Transverse colon (tissue), 4 donors: ENCODE measurements at regions not wholly inside any gene's neighbourhood (a gene's known extent, or its start where the extent isn't known, plus 50 kb on each side); places are given as distances from the start of the nearest gene placed in this dataset.

Source experiments
- DNase-seq: peaks from one replicate; pipeline ENCODE4 v3.0.0-alpha.2; 2019
- H3K27ac ChIP-seq, 4 donors: fragments of 200-600 bp; sonication (generic); 2 replicates each; pipeline ENCODE4 v1.5.1; 2016 to 2018; ENCODE audit warnings: inconsistent platforms in 4 of 4
- H3K27me3 ChIP-seq: fragments of 200-600 bp; sonication (generic); 2 replicates; pipeline ENCODE4 v1.5.1; 2017; ENCODE audit warnings: inconsistent platforms
- H3K36me3 ChIP-seq, 4 donors: fragments of 200-600 bp; sonication (generic); 2 replicates each; pipeline ENCODE4 v1.5.1; 2017 to 2019; ENCODE audit warnings: inconsistent platforms in 4 of 4
- H3K4me1 ChIP-seq, 4 donors: fragments of 200-600 bp; sonication (generic); 2 replicates each; pipeline ENCODE4 v1.5.1; 2017 to 2020; ENCODE audit warnings: inconsistent platforms in 4 of 4
- H3K4me3 ChIP-seq, 4 donors: fragments of 200-600 bp; sonication (generic); 1 replicate in 1 of 4; 2 replicates in 3 of 4; pipeline versions ENCODE4 v1.5.1 to v1.6.1; 2017 to 2019; ENCODE audit warnings: inconsistent platforms in 4 of 4
- H3K9me3 ChIP-seq, 2 donors: fragments of 200-600 bp; sonication (generic); 2 replicates each; pipeline ENCODE4 v1.5.1; 2017 to 2019; ENCODE audit warnings: inconsistent platforms in 2 of 2
- EP300 ChIP-seq: sonication (generic); formaldehyde crosslinking; IDR thresholded peaks from one replicate; pipeline ENCODE4 v1.6.1; 2017; ENCODE audit warnings: antibody characterized with exemption, low read depth
- POLR2A ChIP-seq: fragments of 450-650 bp; IDR thresholded peaks from one replicate; pipeline ENCODE4 v1.6.1; 2016; ENCODE audit warnings: antibody characterized with exemption, mild to moderate bottlenecking, moderate library complexity
- POLR2AphosphoS5 ChIP-seq, 3 donors: sonication (generic); formaldehyde crosslinking; IDR thresholded peaks; one replicate each; pipeline ENCODE4 v1.6.1; 2016; ENCODE audit warnings: antibody characterized with exemption in 3 of 3
- WGBS, 2 donors: methylation state at CpG; one replicate each; pipeline ENCODE4 v1.1.5; 2018; ENCODE audit warnings: low coverage in 1 of 2; 5-methylcytosine and 5-hydroxymethylcytosine counted together
- in situ Hi-C, 4 donors: fragments of 200-750 bp; cut with MboI; loops; one replicate each; pipeline versions ENCODE4 v1.15.0 to v1.15.1; 2017; ENCODE audit warnings: low sequenced_read_pairs in 3 of 4, low pct_ligation_motif_present in 1 of 4, low pct_unique_long_range_greater_than_20kb in 1 of 4
- intact Hi-C: fragments of 100-400 bp; cut with DNase I; formaldehyde crosslinking; loops from one replicate; pipeline ENCODE4 v1.15.1; 2023; ENCODE audit warnings: low total_unique reads
- TF ChIP-seq, protein P1 (sequence below), 5 experiments: fragments of 200-600 bp in 3 of 5; fragments of 450-650 bp in 2 of 5; sonication (generic) in 3 of 5; IDR thresholded peaks; 1 replicate in 2 of 5; 2 replicates in 3 of 5; pipeline ENCODE4 v1.5.1; 2016 to 2017; ENCODE audit warnings: antibody characterized with exemption in 5 of 5, inconsistent platforms in 3 of 5, mild to moderate bottlenecking in 2 of 5, moderate library complexity in 1 of 5

DNA sequence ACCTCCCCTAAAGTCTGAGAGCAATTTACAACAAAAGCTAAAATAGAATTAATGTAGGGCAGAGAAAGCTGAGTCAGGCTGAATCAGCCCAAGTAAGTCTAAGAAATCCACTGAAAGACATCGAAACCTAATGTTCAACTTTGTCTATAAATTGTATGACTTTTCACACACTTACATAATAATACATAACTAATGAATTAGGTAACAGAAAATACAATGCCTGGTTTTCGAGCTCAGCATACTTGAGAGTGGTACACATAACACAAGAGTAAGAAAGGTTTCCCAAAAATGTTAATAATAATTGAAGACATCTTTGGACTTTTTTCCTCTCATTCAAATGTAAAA lies 55.3 kb upstream of the VGLL4 start:
- no peaks in the 10 kb centered on the region for H3K27me3 ChIP-seq
- in situ Hi-C loops (no loop called here), intact Hi-C loops (no loop called here)
- WGBS, 2 donors = 92 to 100% methylated on average over 2 of the region's 2 CpGs
- no peak overlapping the region for H3K4me3 ChIP-seq
- H3K4me1 ChIP-seq = peaks cover 0 to 23% (median 11%) of the 10 kb centered on the region in 4 donors
- peaks cover 0 to 5% (median 0%) of the 10 kb centered on the region in 4 donors for H3K36me3 ChIP-seq
- no peak overlapping the region for H3K27ac ChIP-seq
- H3K9me3 ChIP-seq = no peaks in the 10 kb centered on the region
- no peak for DNase-seq
- TF ChIP-seq EP300 (no peak), POLR2AphosphoS5 (IDR thresholded peaks at IDR 0.05) (no peak), POLR2A (no peak)
- TF ChIP-seq, protein P1, sequence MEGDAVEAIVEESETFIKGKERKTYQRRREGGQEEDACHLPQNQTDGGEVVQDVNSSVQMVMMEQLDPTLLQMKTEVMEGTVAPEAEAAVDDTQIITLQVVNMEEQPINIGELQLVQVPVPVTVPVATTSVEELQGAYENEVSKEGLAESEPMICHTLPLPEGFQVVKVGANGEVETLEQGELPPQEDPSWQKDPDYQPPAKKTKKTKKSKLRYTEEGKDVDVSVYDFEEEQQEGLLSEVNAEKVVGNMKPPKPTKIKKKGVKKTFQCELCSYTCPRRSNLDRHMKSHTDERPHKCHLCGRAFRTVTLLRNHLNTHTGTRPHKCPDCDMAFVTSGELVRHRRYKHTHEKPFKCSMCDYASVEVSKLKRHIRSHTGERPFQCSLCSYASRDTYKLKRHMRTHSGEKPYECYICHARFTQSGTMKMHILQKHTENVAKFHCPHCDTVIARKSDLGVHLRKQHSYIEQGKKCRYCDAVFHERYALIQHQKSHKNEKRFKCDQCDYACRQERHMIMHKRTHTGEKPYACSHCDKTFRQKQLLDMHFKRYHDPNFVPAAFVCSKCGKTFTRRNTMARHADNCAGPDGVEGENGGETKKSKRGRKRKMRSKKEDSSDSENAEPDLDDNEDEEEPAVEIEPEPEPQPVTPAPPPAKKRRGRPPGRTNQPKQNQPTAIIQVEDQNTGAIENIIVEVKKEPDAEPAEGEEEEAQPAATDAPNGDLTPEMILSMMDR (IDR thresholded peaks at IDR 0.05) = no peak

DNA sequence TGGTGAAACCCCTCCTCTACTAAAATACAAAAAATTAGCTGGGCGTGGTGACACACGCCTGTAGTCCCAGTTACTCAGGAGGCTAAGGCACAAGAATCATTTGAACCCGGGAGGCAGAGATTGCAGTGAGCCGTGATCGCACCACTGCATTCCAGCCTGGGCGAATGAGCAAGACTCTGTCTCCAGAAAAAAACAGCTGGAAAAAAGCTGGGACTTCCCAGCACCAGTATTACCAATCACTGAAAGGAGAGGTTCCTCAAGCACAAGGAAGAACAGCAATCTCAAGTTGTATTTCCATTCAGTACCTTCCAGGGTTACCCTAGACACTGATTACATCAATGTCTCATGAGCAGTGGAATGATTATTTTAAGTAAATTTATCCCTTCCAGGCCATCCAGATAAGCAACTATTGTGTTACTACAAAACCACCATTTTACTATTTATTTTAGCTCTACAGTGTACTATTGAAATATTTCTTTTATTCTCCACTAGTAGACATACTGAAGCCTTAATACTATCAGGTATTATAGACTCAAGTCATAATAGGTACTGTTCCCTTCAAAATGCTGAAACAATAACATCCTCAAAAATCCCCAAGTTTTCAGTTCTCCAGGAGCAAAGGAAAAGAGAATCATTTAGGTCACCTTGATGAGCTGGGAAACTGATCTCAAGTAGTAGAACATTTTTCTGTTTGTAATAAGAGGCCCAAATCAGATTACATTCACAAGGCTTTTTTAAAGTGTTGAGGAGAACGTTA lies 54.8 kb upstream of the VGLL4 start:
- 56 to 97% methylated on average over 1 to 7 of the region's 7 CpGs for WGBS, 2 donors
- TF ChIP-seq, protein P1 (IDR thresholded peaks at IDR 0.05) = no peak
- TF ChIP-seq EP300 (no peak), POLR2AphosphoS5 (IDR thresholded peaks at IDR 0.05) (no peak), POLR2A (no peak)
- no peak for DNase-seq

DNA sequence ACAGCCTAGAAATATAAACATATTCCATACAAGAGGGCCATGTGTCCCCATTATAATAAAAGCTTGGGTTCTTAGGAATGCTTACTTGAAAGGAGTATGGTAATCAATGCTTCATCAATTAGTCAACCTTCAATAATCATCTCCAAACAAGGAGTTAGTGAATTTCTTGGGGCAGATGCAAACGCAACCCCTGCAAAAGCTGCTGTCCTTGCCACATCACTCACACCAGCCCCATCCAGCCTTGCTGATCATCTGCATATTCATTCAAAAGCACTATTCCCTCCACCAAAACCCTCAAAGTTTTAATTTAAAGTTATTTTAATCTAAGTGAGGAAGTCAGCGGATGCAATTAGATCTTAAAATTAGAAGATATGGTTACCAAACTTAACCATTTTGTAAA lies 54.0 kb upstream of the VGLL4 start:
- intact Hi-C loops (no loop called here), in situ Hi-C loops (no loop called here)
- Histone ChIP-seq H3K4me3 (no peak overlapping the region), H3K27ac (no peak overlapping the region), H3K9me3 (no peaks in the 10 kb centered on the region), H3K4me1 (peaks cover 0 to 25% (median 12%) of the 10 kb centered on the region in 4 donors), H3K36me3 (peaks cover 0 to 5% (median 0%) of the 10 kb centered on the region in 4 donors), H3K27me3 (no peaks in the 10 kb centered on the region)
- 98 to 100% methylated on average over 2 of the region's 2 CpGs for WGBS, 2 donors
- TF ChIP-seq, protein P1 (IDR thresholded peaks at IDR 0.05) = no peak
- TF ChIP-seq POLR2AphosphoS5 (IDR thresholded peaks at IDR 0.05) (no peak), POLR2A (no peak), EP300 (no peak)
- no peak for DNase-seq

More for the DNA sequence above, 54.8 kb upstream of the VGLL4 start:
- H3K4me1 ChIP-seq = peaks cover 0 to 25% (median 12%) of the 10 kb centered on the region in 4 donors
- intact Hi-C loops = no loop called here
- H3K9me3 ChIP-seq = no peaks in the 10 kb centered on the region
- H3K27me3 ChIP-seq = no peaks in the 10 kb centered on the region
- H3K36me3 ChIP-seq = peaks cover 0 to 5% (median 0%) of the 10 kb centered on the region in 4 donors
- in situ Hi-C loops = no loop called here
- no peak overlapping the region for H3K27ac ChIP-seq
- no peak overlapping the region for H3K4me3 ChIP-seq

DNA sequence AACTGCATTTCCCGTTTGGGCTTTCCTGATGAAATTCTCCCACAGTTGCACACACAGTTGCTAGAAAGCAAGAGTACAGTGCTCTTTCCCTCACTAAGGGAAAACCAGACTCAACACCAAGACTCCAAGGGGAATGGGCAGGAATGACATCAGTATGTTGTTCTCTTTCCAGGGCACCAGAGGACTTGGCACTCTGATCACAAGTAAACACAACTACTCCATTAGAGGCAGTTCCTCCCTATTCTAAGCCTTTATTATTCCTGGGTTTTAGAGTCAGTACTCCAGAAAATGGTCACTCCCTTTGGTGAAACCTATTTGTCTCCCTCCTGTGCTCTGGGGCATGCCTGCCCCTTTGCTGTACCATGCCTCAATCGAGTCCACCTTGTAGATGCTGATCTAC lies 52.3 kb upstream of the VGLL4 start:
- TF ChIP-seq, protein P1 (IDR thresholded peaks at IDR 0.05) = no peak
- TF ChIP-seq POLR2A = no peak
- no peak for TF ChIP-seq POLR2AphosphoS5 (IDR thresholded peaks at IDR 0.05)
- TF ChIP-seq EP300 = no peak
- H3K4me3 ChIP-seq = no peak overlapping the region
- WGBS, 2 donors = 84 to 86% methylated on average over 2 of the region's 2 CpGs

More for the DNA sequence above, 52.3 kb upstream of the VGLL4 start:
- DNase-seq = no peak
- intact Hi-C loops = no loop called here
- Histone ChIP-seq H3K36me3 (peaks cover 0 to 3% (median 0%) of the 10 kb centered on the region in 4 donors), H3K27me3 (no peaks in the 10 kb centered on the region), H3K9me3 (no peaks in the 10 kb centered on the region), H3K4me1 (peaks cover 0 to 25% (median 12%) of the 10 kb centered on the region in 4 donors), H3K27ac (no peak overlapping the region)
- in situ Hi-C loops = no loop called here
